Superior temporal gyrus (tissue), 1 donor: ENCODE measurements at regions not wholly inside any gene's neighbourhood (a gene's known extent, or its start where the extent isn't known, plus 50 kb on each side); places are given as distances from the start of the nearest gene placed in this dataset.

Experiments used
- DNase-seq: peaks from one replicate; pipeline ENCODE4 v3.0.0-alpha.2; 2016; ENCODE audit errors: extremely low spot score

DNA sequence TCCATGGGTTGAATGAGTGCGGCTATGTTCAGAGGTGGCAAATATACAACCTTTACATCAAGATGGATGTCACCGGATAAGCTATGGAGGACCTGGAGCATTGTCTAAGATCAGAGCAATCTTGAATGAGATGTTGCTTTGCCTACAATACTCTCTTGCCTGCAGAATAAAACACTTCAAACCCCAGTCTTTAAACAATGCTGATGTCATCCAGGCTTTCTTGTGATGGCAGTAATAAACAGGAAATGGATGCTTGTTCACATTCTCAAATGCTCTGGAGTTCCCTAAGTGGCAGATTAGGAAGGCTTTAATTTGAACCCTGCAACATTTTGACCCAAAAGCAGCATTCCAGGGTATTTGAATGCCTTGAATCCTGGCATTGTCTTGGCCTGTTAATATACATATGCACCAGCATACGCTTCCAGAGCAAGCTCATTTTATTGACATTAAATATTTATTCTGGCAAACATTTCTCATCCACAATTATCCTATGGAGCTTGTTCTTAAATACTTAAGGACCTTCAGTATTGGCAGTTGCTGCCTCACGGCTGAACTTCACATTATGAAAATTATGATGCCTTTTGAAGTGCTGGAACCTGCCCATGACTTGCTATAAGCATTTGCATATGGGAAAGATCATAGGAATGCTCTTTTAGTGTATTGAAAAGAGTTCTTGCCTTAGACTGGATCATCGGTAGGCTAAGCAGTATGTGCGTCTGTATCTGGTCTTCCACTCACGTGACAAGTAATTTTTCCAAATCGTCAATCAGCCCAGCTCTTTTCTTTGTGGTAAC, 422.7 kb downstream of the SIPA1L2 start:
- DNase-seq: no peak

DNA sequence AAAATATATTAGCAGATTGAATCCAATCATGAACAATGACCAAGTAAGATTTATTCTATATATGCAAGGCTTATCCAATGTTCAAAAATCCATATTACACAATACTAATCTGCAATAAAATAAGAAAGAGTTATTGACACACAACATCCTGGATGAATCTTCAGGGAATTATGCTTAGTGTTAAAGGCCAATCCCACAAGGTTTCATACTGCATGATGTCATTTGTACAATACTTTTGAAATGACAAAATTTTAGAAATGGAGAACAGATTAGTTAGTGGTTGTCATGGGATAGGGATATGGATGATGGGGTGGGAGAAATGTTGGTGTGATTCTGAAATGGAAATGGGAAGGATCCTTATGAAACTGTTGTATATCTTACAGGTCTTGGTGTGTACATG, 425.7 kb downstream of the SIPA1L2 start:
- no peak for DNase-seq

DNA sequence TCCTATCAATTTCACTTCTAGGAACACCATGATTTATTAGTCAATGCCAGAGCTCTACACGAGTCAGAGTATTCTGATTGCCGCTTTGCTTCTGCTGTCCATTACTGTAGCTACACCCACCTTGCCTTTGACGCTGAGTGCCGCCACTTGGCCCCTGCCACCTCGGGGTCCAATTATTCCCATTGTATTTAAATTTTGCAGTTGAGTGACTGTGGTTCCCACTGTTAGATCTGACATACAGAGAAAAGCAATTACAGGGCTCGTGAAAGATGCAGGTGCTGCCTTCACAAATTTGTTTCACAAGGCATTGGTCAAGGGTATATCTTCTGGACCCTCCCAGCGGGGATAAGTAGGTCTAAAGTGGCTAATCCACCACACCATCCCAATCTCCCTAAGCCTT, 428.9 kb downstream of the SIPA1L2 start:
- no peak for DNase-seq

DNA sequence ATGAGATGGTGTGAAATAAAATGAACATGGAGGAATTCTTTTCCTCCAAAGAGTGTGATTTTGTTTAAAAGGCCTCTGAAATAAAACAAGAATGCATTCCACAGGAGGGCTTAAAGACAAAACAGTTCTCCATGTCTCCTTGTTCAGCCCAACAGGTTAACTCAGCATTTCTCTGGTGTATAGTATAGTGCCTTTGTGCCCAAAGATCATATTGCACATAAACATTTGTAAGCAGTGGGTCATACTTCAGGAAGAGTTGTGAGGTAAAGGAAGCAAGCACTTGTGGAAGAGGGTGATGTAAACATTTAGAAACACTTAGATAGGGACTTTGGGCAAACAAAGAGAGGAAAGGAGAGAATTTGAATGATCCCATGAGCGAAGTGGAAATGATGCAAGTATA, 433.9 kb downstream of the SIPA1L2 start:
- no peak for DNase-seq

- DNase-seq: no peak
Observed at GRCh38 chr1:232194424-232194823, 435.5 kb downstream of the SIPA1L2 start.

GRCh38 chr1:232193451-232193783, 436.5 kb downstream of the SIPA1L2 start:
- DNase-seq: no peak

DNA sequence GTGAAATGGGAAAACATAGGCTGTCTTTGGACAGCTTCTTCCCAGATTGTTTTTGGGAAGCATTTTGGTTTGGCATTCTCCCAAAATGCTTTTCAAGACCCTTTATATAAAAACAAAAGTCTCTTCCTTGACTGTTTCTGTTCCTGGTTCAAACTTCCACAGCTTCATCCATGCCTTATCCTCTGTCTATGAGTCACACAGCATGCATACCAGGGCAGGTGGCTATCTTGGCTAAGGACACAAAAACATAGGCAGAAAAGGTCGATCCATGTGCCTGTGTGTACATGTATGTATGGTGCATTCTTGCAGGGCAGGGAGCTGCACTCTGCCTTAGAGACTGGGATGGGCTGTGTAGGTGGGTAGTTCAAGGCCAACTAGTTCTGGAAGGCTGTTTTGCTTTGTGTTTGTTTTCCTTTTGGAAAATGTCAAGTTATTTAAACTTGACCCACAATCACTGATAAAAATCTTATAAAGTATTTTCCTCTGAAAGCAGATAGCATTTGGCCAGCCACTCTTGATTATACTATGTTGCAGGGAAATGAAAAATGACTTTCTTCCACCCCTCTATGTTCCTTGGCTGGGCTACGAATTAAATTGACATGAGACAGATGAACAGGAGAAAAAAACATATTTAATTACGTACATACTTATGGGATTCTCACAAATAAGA, 437.0 kb downstream of the SIPA1L2 start:
- DNase-seq: no peak

DNA sequence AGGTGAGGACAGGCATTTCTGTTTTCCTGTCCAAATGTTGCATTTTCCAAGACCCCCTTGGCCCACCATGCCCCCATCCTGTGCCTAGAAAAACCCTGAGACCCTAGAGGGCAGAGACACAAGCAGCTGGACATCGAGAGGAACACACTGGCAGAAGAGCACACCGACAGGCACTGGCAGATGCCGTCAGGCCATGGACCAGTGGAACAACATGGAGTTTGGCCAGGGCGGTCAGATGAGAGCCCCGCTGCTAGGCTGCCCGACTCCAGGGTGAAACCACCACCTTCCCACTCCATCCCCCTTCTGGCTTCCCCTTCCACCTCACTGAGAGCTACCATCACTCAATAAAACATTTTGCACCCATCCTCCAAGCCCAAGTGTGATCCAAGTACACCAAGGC, 438.4 kb downstream of the SIPA1L2 start:
- no peak for DNase-seq

- no peak for DNase-seq
Observed at GRCh38 chr1:232188318-232188717, 441.6 kb downstream of the SIPA1L2 start.

DNA sequence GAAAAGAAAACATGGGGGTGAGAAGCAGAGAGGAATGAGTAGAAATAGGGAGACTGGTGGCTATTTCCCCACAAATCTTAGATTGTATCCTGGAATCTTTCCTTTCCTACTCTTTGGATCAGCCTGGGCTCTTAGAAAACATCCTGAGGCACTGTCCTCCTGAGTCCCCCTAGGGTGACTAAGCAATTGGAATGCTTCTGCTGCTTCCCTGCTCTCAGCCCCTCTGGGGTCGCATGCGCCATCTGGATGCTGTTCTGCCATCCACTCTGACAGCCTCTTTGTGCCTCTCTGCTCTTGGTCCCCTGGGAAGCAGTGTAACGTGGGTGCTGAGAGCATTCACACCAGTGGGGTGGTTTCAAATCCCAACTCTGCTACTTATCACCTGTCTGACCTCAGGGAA, 443.0 kb downstream of the SIPA1L2 start:
- no peak for DNase-seq

DNA sequence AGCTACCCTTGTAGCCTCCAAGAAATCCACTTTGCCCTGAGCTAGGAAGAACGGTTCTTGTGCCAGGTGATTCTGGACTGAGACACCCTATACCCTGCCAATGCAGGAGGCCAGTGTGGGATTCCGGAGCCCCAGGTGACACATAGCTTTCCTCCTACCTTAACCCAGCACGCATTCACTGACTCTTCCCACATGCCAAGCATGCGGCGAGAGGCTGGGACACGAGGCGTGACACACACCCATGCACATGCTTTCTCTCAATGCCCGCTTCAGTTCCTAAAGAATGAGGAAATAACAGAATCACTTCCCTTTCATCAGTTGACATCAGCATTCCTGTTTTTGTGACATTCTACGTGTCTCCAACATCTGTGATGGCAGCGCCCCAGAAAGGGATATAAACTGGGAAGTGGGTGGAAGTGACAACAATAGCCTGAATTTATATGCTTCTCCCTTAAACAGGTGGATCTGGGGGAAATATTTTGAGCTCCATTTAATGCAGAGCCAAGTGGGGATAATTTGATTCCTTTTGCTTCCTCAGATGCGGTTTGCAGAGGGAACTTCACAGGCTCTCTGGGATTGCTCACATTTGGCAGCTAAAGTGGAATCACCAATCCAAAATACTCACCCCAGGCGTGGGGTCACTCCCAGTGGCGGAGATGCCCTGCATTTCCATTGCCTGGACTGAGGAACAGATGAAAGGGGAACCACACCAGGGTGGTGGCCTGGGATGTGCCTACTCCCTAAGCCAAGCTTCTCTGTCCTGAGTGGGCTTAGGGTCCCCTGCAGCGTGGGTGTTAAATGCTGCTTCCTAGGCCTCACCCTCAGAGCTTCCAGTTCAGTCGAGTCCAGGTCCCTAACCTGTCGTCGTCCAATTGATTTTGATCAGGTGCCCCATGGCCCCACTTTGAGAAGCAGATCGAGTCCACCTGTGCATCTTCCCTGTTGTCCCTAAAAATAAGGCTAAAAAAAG, 445.1 kb downstream of the SIPA1L2 start:
- peak; percentile 19 for DNase-seq

DNA sequence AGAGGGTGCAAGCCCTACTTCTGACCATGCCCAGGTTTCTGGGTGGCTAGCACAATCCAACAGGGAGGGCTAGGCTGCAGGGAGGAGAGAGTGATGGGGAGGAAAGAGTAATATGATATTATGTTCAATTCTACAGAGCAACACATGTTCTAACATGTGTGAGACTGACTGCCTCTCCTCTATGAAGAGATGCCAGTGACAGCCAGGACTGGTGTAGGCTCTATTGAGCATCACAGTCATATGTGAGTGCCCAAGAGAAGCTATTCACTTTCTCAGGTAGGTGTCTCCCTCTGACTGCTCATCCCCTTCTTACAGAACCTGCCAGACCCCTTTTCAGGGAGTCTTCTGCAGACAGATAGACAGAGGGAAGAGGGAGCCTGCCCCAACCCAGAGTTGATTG, 446.1 kb downstream of the SIPA1L2 start:
- DNase-seq: no peak

DNA sequence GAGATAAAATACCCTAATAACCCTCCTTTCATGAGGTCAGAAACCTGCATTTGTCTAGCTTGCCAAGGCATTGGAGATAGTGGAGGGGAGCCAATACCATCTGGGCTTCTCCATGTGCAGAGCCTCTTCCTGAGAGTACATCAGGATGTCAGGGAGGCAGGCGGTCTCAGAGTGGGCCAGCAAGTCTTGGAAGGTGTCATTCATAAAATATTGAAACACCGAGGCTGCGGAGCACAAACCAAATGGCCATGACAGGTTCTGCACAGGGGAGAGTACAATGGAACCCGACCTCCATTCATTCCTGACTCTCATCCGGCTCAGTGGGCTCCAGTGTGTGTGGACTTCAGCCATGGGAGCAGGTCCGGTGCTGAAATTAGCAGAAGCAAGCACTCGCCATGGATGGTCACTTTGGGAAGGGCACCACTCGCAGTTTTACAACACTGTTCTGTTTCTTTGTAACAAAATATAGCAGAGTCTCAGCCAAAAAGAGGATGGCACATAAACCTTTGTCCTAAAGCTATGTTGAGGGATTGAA, 446.6 kb downstream of the SIPA1L2 start:
- no peak for DNase-seq

DNA sequence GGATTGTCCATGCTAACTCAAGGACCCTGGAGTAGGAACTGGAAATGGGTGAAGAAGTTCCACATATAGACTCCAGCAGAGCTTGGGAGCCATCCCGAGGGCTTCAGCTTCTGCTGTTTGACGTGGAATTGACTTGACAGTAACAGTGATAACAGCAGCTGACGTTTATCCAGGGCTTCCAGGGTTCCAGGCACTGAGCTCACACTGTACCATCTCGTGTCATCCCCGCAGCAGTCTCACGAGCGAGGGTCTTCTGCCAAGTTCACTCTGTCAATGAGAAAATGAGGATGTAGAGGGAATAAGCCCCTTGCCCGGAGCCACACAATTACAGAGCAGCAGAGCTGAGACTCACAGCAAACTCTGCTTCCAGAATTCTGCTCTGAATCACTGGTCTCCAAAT, 447.7 kb downstream of the SIPA1L2 start:
- DNase-seq: no peak

GRCh38 chr1:232180779-232181136, 449.2 kb downstream of the SIPA1L2 start:
- DNase-seq: no peak

GRCh38 chr1:232179896-232180778, 449.8 kb downstream of the SIPA1L2 start:
- no peak for DNase-seq

DNA sequence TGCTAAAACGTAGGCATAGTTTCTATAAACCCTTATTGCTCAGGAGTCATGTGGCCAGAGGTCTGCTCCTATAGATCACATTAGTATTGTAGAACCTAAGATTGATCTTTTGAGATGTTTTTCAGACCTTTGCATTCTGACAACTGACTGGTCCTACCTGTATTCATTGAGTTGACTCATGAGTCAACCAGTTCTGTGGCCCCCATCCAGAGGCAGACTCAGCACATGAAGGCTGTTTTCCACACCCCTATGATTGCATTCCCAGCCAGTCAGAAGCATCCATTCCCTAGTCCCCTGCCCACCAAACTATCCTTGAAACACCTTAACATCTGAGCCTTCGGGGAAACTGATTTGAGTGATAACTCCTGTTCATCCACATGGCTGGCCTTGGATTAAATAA, 451.7 kb downstream of the SIPA1L2 start:
- DNase-seq: no peak

- DNase-seq: no peak
Observed at GRCh38 chr1:232177438-232177837, 452.5 kb downstream of the SIPA1L2 start.

DNA sequence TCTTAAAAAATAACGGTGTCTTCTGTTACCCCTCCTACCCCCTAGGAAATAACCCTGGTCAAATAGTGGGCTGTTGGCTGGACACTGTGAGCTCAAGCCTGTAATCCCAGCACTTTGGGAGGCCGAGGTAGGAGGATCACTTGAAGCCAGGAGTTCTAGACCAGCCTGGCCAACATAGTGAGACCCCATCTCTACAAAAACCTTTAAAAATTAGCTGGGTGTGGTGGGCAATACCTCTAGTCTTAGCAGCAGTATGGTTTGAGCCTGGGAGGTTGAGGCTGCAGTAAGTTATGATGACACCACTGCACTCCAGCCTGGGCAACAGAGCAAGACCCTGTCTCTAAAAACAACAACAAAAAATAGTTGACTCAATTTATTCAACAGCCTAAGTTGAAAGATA, 453.7 kb downstream of the SIPA1L2 start:
- DNase-seq: no peak

- DNase-seq: no peak
Observed at GRCh38 chr1:232174306-232174705, 455.6 kb downstream of the SIPA1L2 start.

GRCh38 chr1:232172563-232172962, 457.4 kb downstream of the SIPA1L2 start:
- DNase-seq: no peak
